CD4-positive, alpha-beta T cell (primary cell): ENCODE measurements at regions not wholly inside any gene's neighbourhood (a gene's known extent, or its start where the extent isn't known, plus 50 kb on each side); places are given as distances from the start of the nearest gene placed in this dataset.

Experiments
- ATAC-seq: fragments of 200-7000 bp; cut with Tn5 transposase; one replicate; pipeline ENCODE4 v1.10.0; 2022; ENCODE audit warnings: mild to moderate bottlenecking; ENCODE audit not compliant: poor library complexity
- CTCF ChIA-PET: fragments of 350-600 bp; sonication (Branson Sonifier 250); formaldehyde crosslinking; loops from one replicate; lab custom pipeline; 2021; ENCODE audit warnings: antibody characterized with exemption, inconsistent platforms; lab: Charles Lee
- POLR2A ChIA-PET: fragments of 350-600 bp; sonication (Branson Sonifier 250); formaldehyde crosslinking; loops from one replicate; lab custom pipeline; 2021; ENCODE audit warnings: antibody characterized with exemption, inconsistent platforms; lab: Charles Lee
- DNase-seq, 14 experiments: peaks; one replicate each; pipeline ENCODE4 v3.0.0-alpha.2; 2013 to 2020; ENCODE audit warnings: mixed read lengths in 2 of 14
- H3K27ac ChIP-seq, 2 donors: one replicate each; pipeline versions ENCODE4 v1.5.1 to v1.7.0; 2013; ENCODE audit warnings: low read length in 2 of 2, low read depth in 1 of 2, mild to moderate bottlenecking in 1 of 2
- H3K27me3 ChIP-seq, 2 experiments: 1 replicate in 1 of 2; 2 replicates in 1 of 2; pipeline versions ENCODE4 v1.6.1 to v1.7.0; 2013; ENCODE audit warnings: low read length in 2 of 2, control low read depth in 1 of 2, mild to moderate bottlenecking in 1 of 2, moderate library complexity in 1 of 2; ENCODE audit not compliant: insufficient read depth in 2 of 2, control insufficient read depth in 1 of 2
- H3K36me3 ChIP-seq: one replicate; pipeline ENCODE4 v1.6.1; 2013; ENCODE audit warnings: low read length, control low read depth; ENCODE audit not compliant: insufficient read depth
- H3K4me1 ChIP-seq: one replicate; pipeline ENCODE4 v1.6.1; 2013; ENCODE audit warnings: low read length, control low read depth; ENCODE audit not compliant: insufficient read depth
- H3K4me3 ChIP-seq: one replicate; pipeline ENCODE4 v1.5.1; 2013; ENCODE audit warnings: mild to moderate bottlenecking, low read length, moderate library complexity
- H3K9me3 ChIP-seq, 2 experiments: 1 replicate in 1 of 2; 2 replicates in 1 of 2; pipeline versions ENCODE4 v1.6.1 to v1.7.0; 2013; ENCODE audit warnings: low read length in 2 of 2, mild to moderate bottlenecking in 2 of 2, control low read depth in 1 of 2, moderate library complexity in 1 of 2; ENCODE audit not compliant: control insufficient read depth in 1 of 2, insufficient read depth in 1 of 2
- H3K27ac Mint-ChIP-seq: one replicate; pipeline ENCODE4 v1.8.0; 2020; ENCODE audit warnings: mixed read lengths
- H3K27me3 Mint-ChIP-seq: one replicate; pipeline ENCODE4 v1.8.0; 2021; ENCODE audit warnings: mixed read lengths
- H3K36me3 Mint-ChIP-seq: one replicate; pipeline ENCODE4 v1.8.0; 2021; ENCODE audit warnings: low read depth, mixed read lengths
- H3K4me1 Mint-ChIP-seq: one replicate; pipeline ENCODE4 v1.8.0; 2021; ENCODE audit warnings: low read depth, mixed read lengths
- H3K4me3 Mint-ChIP-seq: one replicate; pipeline ENCODE4 v1.8.0; 2020; ENCODE audit warnings: mild to moderate bottlenecking, mixed read lengths
- H3K9me3 Mint-ChIP-seq: one replicate; pipeline ENCODE4 v1.8.0; 2020; ENCODE audit warnings: mixed read lengths
- intact Hi-C, 2 experiments: fragments of 100-400 bp; cut with DNase I in 1 of 2; cut with micrococcal nuclease in 1 of 2; formaldehyde crosslinking; loops; one replicate each; pipeline versions ENCODE4 v1.15.1 to v1.9.0; 2023 to 2025; cut with DNase I, micrococcal nuclease
- TF ChIP-seq, protein P1 (sequence below): fragments of 200-600 bp; IDR thresholded peaks from one replicate; pipeline ENCODE4 v1.8.0; 2022; ENCODE audit warnings: antibody characterized with exemption, mild to moderate bottlenecking

- Histone ChIP-seq H3K27me3 (peaks cover 18 to 42% of the 10 kb centered on the region in 2 experiments), H3K9me3 (peaks cover 0 to 7% of the 10 kb centered on the region in 2 experiments), H3K36me3 (no peaks in the 10 kb centered on the region), H3K4me1 (no peaks in the 10 kb centered on the region), H3K27ac (no peak overlapping the region), H3K4me3 (no peak overlapping the region)
- ChIA-PET POLR2A (no interaction called here), CTCF (no interaction called here)
- Mint-ChIP-seq H3K36me3 (no peaks in the 10 kb centered on the region), H3K9me3 (no peaks in the 10 kb centered on the region), H3K4me1 (no peaks in the 10 kb centered on the region), H3K4me3 (no peak overlapping the region), H3K27me3 (peaks cover 57% of the 10 kb centered on the region), H3K27ac (no peak overlapping the region)
- DNase-seq (no peak), ATAC-seq (no peak)
- TF ChIP-seq, protein P1, sequence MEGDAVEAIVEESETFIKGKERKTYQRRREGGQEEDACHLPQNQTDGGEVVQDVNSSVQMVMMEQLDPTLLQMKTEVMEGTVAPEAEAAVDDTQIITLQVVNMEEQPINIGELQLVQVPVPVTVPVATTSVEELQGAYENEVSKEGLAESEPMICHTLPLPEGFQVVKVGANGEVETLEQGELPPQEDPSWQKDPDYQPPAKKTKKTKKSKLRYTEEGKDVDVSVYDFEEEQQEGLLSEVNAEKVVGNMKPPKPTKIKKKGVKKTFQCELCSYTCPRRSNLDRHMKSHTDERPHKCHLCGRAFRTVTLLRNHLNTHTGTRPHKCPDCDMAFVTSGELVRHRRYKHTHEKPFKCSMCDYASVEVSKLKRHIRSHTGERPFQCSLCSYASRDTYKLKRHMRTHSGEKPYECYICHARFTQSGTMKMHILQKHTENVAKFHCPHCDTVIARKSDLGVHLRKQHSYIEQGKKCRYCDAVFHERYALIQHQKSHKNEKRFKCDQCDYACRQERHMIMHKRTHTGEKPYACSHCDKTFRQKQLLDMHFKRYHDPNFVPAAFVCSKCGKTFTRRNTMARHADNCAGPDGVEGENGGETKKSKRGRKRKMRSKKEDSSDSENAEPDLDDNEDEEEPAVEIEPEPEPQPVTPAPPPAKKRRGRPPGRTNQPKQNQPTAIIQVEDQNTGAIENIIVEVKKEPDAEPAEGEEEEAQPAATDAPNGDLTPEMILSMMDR, result no peak
- intact Hi-C loops, result no loop called here
Observed at GRCh38 chr16:86201746-86202145, 302.8 kb downstream of the IRF8 start.

GRCh38 chr16:86202267-86202666 lies 303.3 kb downstream of the IRF8 start:
- no peak overlapping the region for H3K4me3 ChIP-seq
- TF ChIP-seq, protein P1, result no peak
- CTCF ChIA-PET, result no interaction called here
- H3K36me3 Mint-ChIP-seq, result no peaks in the 10 kb centered on the region
- peaks cover 52% of the 10 kb centered on the region for H3K27me3 Mint-ChIP-seq
- no peaks in the 10 kb centered on the region for H3K9me3 Mint-ChIP-seq
- peaks cover 0 to 7% of the 10 kb centered on the region in 2 experiments for H3K9me3 ChIP-seq
- POLR2A ChIA-PET, result no interaction called here
- no peaks in the 10 kb centered on the region for H3K36me3 ChIP-seq
- H3K4me1 ChIP-seq, result no peaks in the 10 kb centered on the region
- intact Hi-C loops, result no loop called here
- no peaks in the 10 kb centered on the region for H3K4me1 Mint-ChIP-seq
- peaks cover 18 to 37% of the 10 kb centered on the region in 2 experiments for H3K27me3 ChIP-seq
- DNase-seq (no peak), ATAC-seq (no peak)
- no peak overlapping the region for H3K4me3 Mint-ChIP-seq
- H3K27ac ChIP-seq, result no peak overlapping the region
- H3K27ac Mint-ChIP-seq, result no peak overlapping the region

DNA sequence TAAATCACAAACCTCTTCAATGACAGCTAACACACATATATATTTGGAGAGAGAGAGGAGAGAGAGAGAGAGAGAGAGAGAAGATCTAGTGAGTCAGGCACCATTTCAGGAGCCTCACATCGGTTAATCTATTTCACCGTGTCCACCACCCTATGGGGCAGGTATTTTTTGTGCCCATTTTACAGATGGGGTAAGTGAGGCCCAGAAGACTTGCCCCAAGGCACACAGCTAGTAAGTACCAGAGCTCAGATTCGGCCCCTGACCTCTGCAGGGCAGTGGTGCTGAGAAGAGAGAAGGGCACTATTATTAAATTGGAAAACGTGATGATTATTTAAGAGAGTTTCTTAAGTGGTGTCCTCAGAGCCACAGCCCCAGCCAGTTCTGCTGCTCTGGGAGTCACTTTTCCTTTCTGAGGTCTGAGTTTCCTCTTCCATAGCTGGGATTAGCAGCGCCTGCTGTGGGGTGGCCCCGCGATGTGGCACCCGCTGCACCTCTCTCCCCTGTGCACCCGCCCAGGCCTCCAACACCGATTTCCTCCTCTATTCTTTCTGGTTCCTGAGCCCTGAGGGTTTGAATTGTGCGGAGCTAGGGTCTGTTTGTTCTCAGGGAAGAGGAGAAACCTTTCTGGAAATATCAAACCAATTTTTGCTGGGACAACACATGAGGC lies 303.9 kb downstream of the IRF8 start:
- H3K27ac ChIP-seq, result no peak overlapping the region
- ChIA-PET POLR2A (no interaction called here), CTCF (no interaction called here)
- no peak overlapping the region for H3K4me3 ChIP-seq
- Mint-ChIP-seq H3K9me3 (no peaks in the 10 kb centered on the region), H3K36me3 (no peaks in the 10 kb centered on the region), H3K27ac (no peak overlapping the region), H3K4me1 (no peaks in the 10 kb centered on the region), H3K4me3 (no peak overlapping the region), H3K27me3 (peaks cover 50% of the 10 kb centered on the region)
- H3K27me3 ChIP-seq, result peaks cover 16 to 31% of the 10 kb centered on the region in 2 experiments
- TF ChIP-seq, protein P1, result no peak
- peaks cover 0 to 7% of the 10 kb centered on the region in 2 experiments for H3K9me3 ChIP-seq
- no peaks in the 10 kb centered on the region for H3K4me1 ChIP-seq
- no peak for ATAC-seq
- no peak for DNase-seq
- H3K36me3 ChIP-seq, result no peaks in the 10 kb centered on the region
- intact Hi-C loops, result no loop called here
